Suprapubic skin (tissue), 4 donors: ENCODE measurements at regions not wholly inside any gene's neighbourhood (a gene's known extent, or its start where the extent isn't known, plus 50 kb on each side); places are given as distances from the start of the nearest gene placed in this dataset.

Experiments used
- DNase-seq, 2 donors: peaks; one replicate each; pipeline ENCODE4 v3.0.0-alpha.2; 2019; ENCODE audit warnings: low spot score in 2 of 2
- H3K27ac ChIP-seq: fragments of 200-600 bp; sonication (generic); one replicate; pipeline ENCODE4 v1.5.1; 2019
- H3K27me3 ChIP-seq: fragments of 200-600 bp; sonication (generic); one replicate; pipeline ENCODE4 v1.5.1; 2019
- H3K36me3 ChIP-seq: fragments of 200-600 bp; sonication (generic); one replicate; pipeline ENCODE4 v1.5.1; 2019
- H3K4me1 ChIP-seq: fragments of 200-600 bp; sonication (generic); one replicate; pipeline ENCODE4 v1.5.1; 2019
- H3K4me3 ChIP-seq: fragments of 200-600 bp; sonication (generic); one replicate; pipeline ENCODE4 v1.5.1; 2019; ENCODE audit warnings: mild to moderate bottlenecking
- H3K9me3 ChIP-seq: fragments of 200-600 bp; sonication (generic); one replicate; pipeline ENCODE4 v1.5.1; 2019
- CTCF ChIP-seq, 2 donors: fragments of 200-600 bp in 1 of 2; fragments of 450-650 bp in 1 of 2; sonication (generic) in 1 of 2; IDR thresholded peaks; one replicate each; pipeline ENCODE4 v1.5.1; 2016 to 2019; ENCODE audit warnings: antibody characterized with exemption in 2 of 2, mild to moderate bottlenecking in 1 of 2, moderate library complexity in 1 of 2
- EP300 ChIP-seq: sonication (generic); formaldehyde crosslinking; IDR thresholded peaks from one replicate; pipeline ENCODE4 v1.6.1; 2017; ENCODE audit warnings: antibody characterized with exemption
- POLR2A ChIP-seq, 2 donors: fragments of 450-650 bp; IDR thresholded peaks; one replicate each; pipeline ENCODE4 v1.6.1; 2017; ENCODE audit warnings: antibody characterized with exemption in 2 of 2, mild to moderate bottlenecking in 2 of 2, moderate library complexity in 2 of 2
- POLR2AphosphoS5 ChIP-seq, 3 donors: sonication (generic); formaldehyde crosslinking; IDR thresholded peaks; one replicate each; pipeline ENCODE4 v1.6.1; 2017; ENCODE audit warnings: antibody characterized with exemption in 3 of 3
- WGBS: methylation state at CpG from one replicate; pipeline ENCODE4 v1.1.5; 2018; 5-methylcytosine and 5-hydroxymethylcytosine counted together

GRCh38 chr2:199668645-199669044, 182.3 kb downstream of the FTCDNL1 start:
- no peak overlapping the region for H3K4me3 ChIP-seq
- no peaks in the 10 kb centered on the region for H3K36me3 ChIP-seq
- 37% methylated on average over 3 of the region's 3 CpGs for WGBS
- H3K9me3 ChIP-seq = no peaks in the 10 kb centered on the region
- H3K27me3 ChIP-seq = no peaks in the 10 kb centered on the region
- DNase-seq = no peak
- no peak for TF ChIP-seq POLR2A (IDR thresholded peaks at IDR 0.05)
- TF ChIP-seq EP300 = no peak
- TF ChIP-seq POLR2AphosphoS5 (IDR thresholded peaks at IDR 0.05) = no peak
- no peak for TF ChIP-seq CTCF (IDR thresholded peaks at IDR 0.05)
- H3K27ac ChIP-seq = no peak overlapping the region
- no peaks in the 10 kb centered on the region for H3K4me1 ChIP-seq

GRCh38 chr2:199663157-199663556, 187.8 kb downstream of the FTCDNL1 start:
- Histone ChIP-seq H3K27me3 (peaks cover 5% of the 10 kb centered on the region), H3K9me3 (no peaks in the 10 kb centered on the region), H3K4me3 (no peak overlapping the region), H3K36me3 (no peaks in the 10 kb centered on the region), H3K27ac (no peak overlapping the region), H3K4me1 (no peaks in the 10 kb centered on the region)
- no peak for TF ChIP-seq POLR2A (IDR thresholded peaks at IDR 0.05)
- no peak for TF ChIP-seq CTCF (IDR thresholded peaks at IDR 0.05)
- TF ChIP-seq EP300 = no peak
- TF ChIP-seq POLR2AphosphoS5 (IDR thresholded peaks at IDR 0.05) = no peak
- WGBS = 62% methylated on average over 6 of the region's 6 CpGs
- no peak for DNase-seq

GRCh38 chr2:199662255-199662654, 188.7 kb downstream of the FTCDNL1 start:
- no peak for TF ChIP-seq POLR2AphosphoS5 (IDR thresholded peaks at IDR 0.05)
- TF ChIP-seq POLR2A (IDR thresholded peaks at IDR 0.05) = no peak
- TF ChIP-seq CTCF (IDR thresholded peaks at IDR 0.05) = no peak
- TF ChIP-seq EP300 = no peak
- Histone ChIP-seq H3K4me1 (no peaks in the 10 kb centered on the region), H3K4me3 (no peak overlapping the region), H3K27ac (no peak overlapping the region), H3K9me3 (no peaks in the 10 kb centered on the region), H3K36me3 (no peaks in the 10 kb centered on the region), H3K27me3 (peaks cover 5% of the 10 kb centered on the region)
- WGBS = 84% methylated on average over 8 of the region's 8 CpGs
- DNase-seq = no peak

- H3K4me1 ChIP-seq = no peaks in the 10 kb centered on the region
- peaks cover 5% of the 10 kb centered on the region for H3K27me3 ChIP-seq
- TF ChIP-seq CTCF (IDR thresholded peaks at IDR 0.05) = no peak
- TF ChIP-seq POLR2AphosphoS5 (IDR thresholded peaks at IDR 0.05) = no peak
- no peak for TF ChIP-seq EP300
- no peak for TF ChIP-seq POLR2A (IDR thresholded peaks at IDR 0.05)
- WGBS = 94% methylated on average over 13 of the region's 15 CpGs
- H3K4me3 ChIP-seq = no peak overlapping the region
- no peak overlapping the region for H3K27ac ChIP-seq
- H3K9me3 ChIP-seq = no peaks in the 10 kb centered on the region
- no peaks in the 10 kb centered on the region for H3K36me3 ChIP-seq
- DNase-seq = no peak
Measured at GRCh38 chr2:199660167-199660566, 190.8 kb downstream of the FTCDNL1 start.

GRCh38 chr2:199659207-199659606, 191.8 kb downstream of the FTCDNL1 start:
- Histone ChIP-seq H3K4me3 (peak overlapping the region; percentile 40), H3K9me3 (peaks cover 3% of the 10 kb centered on the region), H3K4me1 (no peaks in the 10 kb centered on the region), H3K36me3 (no peaks in the 10 kb centered on the region), H3K27ac (no peak overlapping the region), H3K27me3 (peaks cover 5% of the 10 kb centered on the region)
- TF ChIP-seq POLR2AphosphoS5 (IDR thresholded peaks at IDR 0.05) (no peak), CTCF (IDR thresholded peaks at IDR 0.05) (no peak), POLR2A (IDR thresholded peaks at IDR 0.05) (no peak), EP300 (no peak)
- 4% methylated on average over 39 of the region's 39 CpGs for WGBS
- DNase-seq = no peak
